ENCODE measurements at regions not wholly inside any gene's neighbourhood (a gene's known extent, or its start where the extent isn't known, plus 50 kb on each side); places are given as distances from the start of the nearest gene placed in this dataset.

GRCh38 chr6:74057326-74057725 is 361.3 kb downstream of the CD109 start (continued):
- TF ChIP-seq ZNF462 (CRISPR knock-in tag; IDR thresholded peaks at IDR 0.05) (no peak), EZH2phosphoT487 (IDR thresholded peaks at IDR 0.05; ENCODE audit: unreplicated experiment) (no peak), ETS1 (IDR thresholded peaks at IDR 0.05) (no peak), ZNF114 (CRISPR knock-in tag; IDR thresholded peaks at IDR 0.05) (no peak), CREB1 (CRISPR knock-in tag; IDR thresholded peaks at IDR 0.05; ENCODE audit: low read depth) (no peak), POLR2AphosphoS5 (IDR thresholded peaks at IDR 0.05; ENCODE audit: low read depth) (no peak)

- Histone ChIP-seq H3K4me1 (ENCODE audit: insufficient read depth) (no peaks in the 10 kb centered on the region), H3K27ac (ENCODE audit: low read depth) (no peak overlapping the region), H2AFZ (no peak overlapping the region), H3K4me2 (no peak overlapping the region), H4K20me1 (replicated peaks; ENCODE audit: insufficient read depth) (no peaks in the 10 kb centered on the region), H3K27me3 (ENCODE audit: insufficient read depth) (no peaks in the 10 kb centered on the region), H3F3A (replicated peaks; ENCODE audit: low read depth) (no peaks in the 10 kb centered on the region), H3K9me2 (ENCODE audit: insufficient read depth) (0 out of 2 replicates have a peak, but pooled peaks cover 3% of the 10 kb centered on the region), H3K36me3 (ENCODE audit: insufficient read depth) (no peaks in the 10 kb centered on the region), H3K4me3 (no peak overlapping the region), H3K79me2 (replicated peaks; ENCODE audit: insufficient read depth) (no peaks in the 10 kb centered on the region)
- Mint-ChIP-seq H3K9me3 (0 out of 3 replicates have a peak, but pooled peaks cover 3% of the 10 kb centered on the region), H3K27ac (no peak overlapping the region), H3K4me3 (no peak overlapping the region), H3K4me1 (no peaks in the 10 kb centered on the region), H3K36me3 (ENCODE audit: low read depth) (no peaks in the 10 kb centered on the region; the same call in 2 of the 3 replicates), H3K27me3 (ENCODE audit: insufficient read depth, low read depth, poor library complexity) (no peaks in the 10 kb centered on the region)
- no peak for ATAC-seq
- DNase-seq (ENCODE audit: low spot score): no peak
- TF ChIP-seq STAT1 (IDR thresholded peaks at IDR 0.05; ENCODE audit: unreplicated experiment) (no peak), ETS1 (IDR thresholded peaks at IDR 0.05) (no peak), POLR2AphosphoS5 (IDR thresholded peaks at IDR 0.05; ENCODE audit: low read depth) (no peak), ZNF462 (CRISPR knock-in tag; IDR thresholded peaks at IDR 0.05) (no peak)
These were observed 358.2 kb downstream of the CD109 start for GRCh38 chr6:74054190-74054589.

Data from GM23338 (cell line).